ENCODE measurements at regions not wholly inside any gene's neighbourhood (a gene's known extent, or its start where the extent isn't known, plus 50 kb on each side); places are given as distances from the start of the nearest gene placed in this dataset.

- BruUV-seq (replicated peaks), result no TSS peak
- no peaks in the 10 kb centered on the region for H3K79me1 ChIP-seq (ENCODE audit: low read depth in 1 of 2, low read length in 2 of 2)
- in situ Hi-C loops (cut with MboI; ENCODE audit: low sequenced_read_pairs), result no loop called here
- H4K5ac ChIP-seq (ENCODE audit: low read depth, low read length), result no peak overlapping the region
- H2AK5ac ChIP-seq (ENCODE audit: low read depth, low read length), result no peak overlapping the region
- no peak overlapping the region for H3K27ac ChIP-seq (ENCODE audit: insufficient read depth, low read length)
- intact Hi-C loops (cut with micrococcal nuclease), result no loop called here
- H3K4me3 ChIP-seq (ENCODE audit: insufficient read depth, low read depth, low read length), result no peak overlapping the region
- no peak for DNase-seq
- 0 out of 2 replicates have a peak, but pooled peaks cover 2% of the 10 kb centered on the region for H3K9me3 ChIP-seq (ENCODE audit: control insufficient read depth, insufficient read depth, low read length)
- POLR2A ChIA-PET (ENCODE audit: unreplicated experiment), result no interaction called here
- no peak overlapping the region for H3K23ac ChIP-seq (ENCODE audit: low read depth, low read length)
- dilution Hi-C loops (cut with HindIII; ENCODE audit: low sequenced_read_pairs, unreplicated experiment), result no loop called here
- no peaks in the 10 kb centered on the region for H3K4me1 ChIP-seq (ENCODE audit: control insufficient read depth, insufficient read depth, low read length)
- CTCF ChIA-PET, result no interaction called here
- H4K20me1 ChIP-seq (ENCODE audit: insufficient read depth, low read length), result no peaks in the 10 kb centered on the region
- H2BK5ac ChIP-seq (ENCODE audit: low read depth, low read length, poor library complexity, severe bottlenecking), result no peak overlapping the region
- no peaks in the 10 kb centered on the region for H3K27me3 ChIP-seq (ENCODE audit: control insufficient read depth, insufficient read depth, low read length)
- H2BK15ac ChIP-seq (ENCODE audit: low read depth, low read length), result no peak overlapping the region
- no peak overlapping the region for H4K8ac ChIP-seq (ENCODE audit: low read depth in 2 of 2, low read length in 2 of 2)
- WGBS, 2 experiments (ENCODE audit: extremely low coverage in 2 of 2, insufficient read length in 1 of 2), result 50% methylated on average over 1 of the region's 2 CpGs; no CpG with 5 or more reads in 1 of the 2 experiments
- no peak overlapping the region for H3K4ac ChIP-seq (ENCODE audit: low read depth, low read length)
- H3K4me2 ChIP-seq (ENCODE audit: low read depth, low read length), result no peak overlapping the region
- H4K91ac ChIP-seq (ENCODE audit: insufficient read depth, low read depth, low read length), result no peak overlapping the region
- no peak overlapping the region for H2BK20ac ChIP-seq (ENCODE audit: low read depth, low read length)
- no peak overlapping the region for H3K9ac ChIP-seq (ENCODE audit: low read depth, low read length)
- no peak overlapping the region for H2AFZ ChIP-seq (replicated peaks; ENCODE audit: low read length, poor library complexity)
- H2BK120ac ChIP-seq (ENCODE audit: low read depth, low read length), result no peak overlapping the region
- no peak overlapping the region for H3K56ac ChIP-seq (ENCODE audit: extremely low read depth, insufficient read depth, low read length)
- H3K18ac ChIP-seq (ENCODE audit: low read depth, low read length), result no peak overlapping the region
- no peak overlapping the region for H3K14ac ChIP-seq (replicated peaks; ENCODE audit: low read depth, low read length)
- no peak overlapping the region for H2AK9ac ChIP-seq (replicated peaks; ENCODE audit: low read depth, low read length, poor library complexity)
- no peaks in the 10 kb centered on the region for H3K36me3 ChIP-seq (ENCODE audit: control insufficient read depth, insufficient read depth, low read length)
- no peaks in the 10 kb centered on the region for H3K9me1 ChIP-seq (ENCODE audit: insufficient read depth, low read length)
- ATAC-seq (ENCODE audit: low read depth), result no peak
- no peak for TF ChIP-seq ELK1 (IDR thresholded peaks at IDR 0.05; ENCODE audit: borderline replicate concordance, low read depth, low read length)
- no peak for TF ChIP-seq MXI1 (IDR thresholded peaks at IDR 0.05; ENCODE audit: borderline replicate concordance, low read depth, low read length)
- no peak for TF ChIP-seq RFX5 (IDR thresholded peaks at IDR 0.05; ENCODE audit: low read depth, low read length)
- TF ChIP-seq NFE2L2 (IDR thresholded peaks at IDR 0.05; ENCODE audit: low read depth, low read length), result no peak
- TF ChIP-seq USF2 (IDR thresholded peaks at IDR 0.05; ENCODE audit: low read depth, low read length), result no peak
- no peak for TF ChIP-seq BHLHE40 (IDR thresholded peaks at IDR 0.05; ENCODE audit: low read depth, low read length)
- no peak for TF ChIP-seq CEBPB (IDR thresholded peaks at IDR 0.05; ENCODE audit: low read depth, low read length)
- no peak for TF ChIP-seq RCOR1 (IDR thresholded peaks at IDR 0.05; ENCODE audit: insufficient replicate concordance, low read length)
- TF ChIP-seq RAD21 (IDR thresholded peaks at IDR 0.05; ENCODE audit: low read length), result no peak
- no peak for TF ChIP-seq MAFK (IDR thresholded peaks at IDR 0.05; ENCODE audit: low read depth, low read length)
- TF ChIP-seq SMC3 (IDR thresholded peaks at IDR 0.05; ENCODE audit: low read depth, low read length), result no peak
- TF ChIP-seq FOS (IDR thresholded peaks at IDR 0.05; ENCODE audit: low read depth, low read length), result no peak
- no peak for TF ChIP-seq MAZ (IDR thresholded peaks at IDR 0.05; ENCODE audit: borderline replicate concordance, low read depth, low read length)
- no peak for TF ChIP-seq POLR2A (IDR thresholded peaks at IDR 0.05; ENCODE audit: low read depth, low read length)
- no peak for TF ChIP-seq CHD1 (IDR thresholded peaks at IDR 0.05; ENCODE audit: low read depth, low read length)
- TF ChIP-seq CTCF (conservative IDR thresholded peaks at IDR 0.05; ENCODE audit: low read depth, low read length), result no peak
Measured at GRCh38 chr10:106106114-106106513, 1058.4 kb downstream of the SORCS1 start.
